Endothelial cell of umbilical vein (primary cell): ENCODE measurements at regions not wholly inside any gene's neighbourhood (a gene's known extent, or its start where the extent isn't known, plus 50 kb on each side); places are given as distances from the start of the nearest gene placed in this dataset.

ENCODE experiments used
- BruUV-seq: library from RNA; stranded (reverse); fragments of 400-500 nt; replicated peaks from 2 replicates; lab custom pipeline; 2021; lab: Mats Ljungman, UMichigan
- CTCF ChIA-PET: fragments of 300-600, 350-600 bp; sonication (Branson Sonifier 250); formaldehyde crosslinking; loops from one replicate; lab custom pipeline; 2021; ENCODE audit warnings: antibody characterized with exemption, inconsistent platforms; lab: Charles Lee
- POLR2A ChIA-PET: fragments of 300-600, 350-600 bp; sonication (Branson Sonifier 250); formaldehyde crosslinking; loops from one replicate; lab custom pipeline; 2021; ENCODE audit warnings: antibody characterized with exemption, inconsistent platforms; lab: Charles Lee
- DNase-seq: peaks from one replicate; pipeline ENCODE4 v3.0.0-alpha.2; 2011; ENCODE audit warnings: low read depth, low spot score
- FAIRE-seq: peaks from 2 replicates; lab custom pipeline; 2011; peaks lifted over from hg19 to GRCh38; lab: Jason Lieb, UNC
- H2AFZ ChIP-seq: 2 replicates; pipeline ENCODE4 v1.6.0; 2012; ENCODE audit warnings: low read depth, low read length, control low read depth, inconsistent platforms
- H3K27ac ChIP-seq: 2 replicates; pipeline ENCODE4 v1.5.1; 2011; ENCODE audit warnings: low read depth, mild to moderate bottlenecking, control low read depth, low read length, moderate library complexity; ENCODE audit not compliant: insufficient read depth
- H3K27me3 ChIP-seq, 2 experiments: 2 replicates each; pipeline versions ENCODE4 v1.6.0 to v1.6.1; 2011; ENCODE audit warnings: low read length in 2 of 2, mixed read lengths in 1 of 2; ENCODE audit not compliant: control insufficient read depth in 2 of 2, insufficient read depth in 2 of 2
- H3K36me3 ChIP-seq, 2 experiments: 2 replicates in 1 of 2; 3 replicates in 1 of 2; pipeline ENCODE4 v1.5.1; 2011; ENCODE audit warnings: low read length in 2 of 2, mild to moderate bottlenecking in 1 of 2, moderate library complexity in 1 of 2; ENCODE audit not compliant: control insufficient read depth in 2 of 2, insufficient read depth in 2 of 2; ENCODE audit errors: extremely low read depth in 1 of 2
- H3K4me1 ChIP-seq: 3 replicates; pipeline ENCODE4 v1.5.1; 2011; ENCODE audit warnings: mild to moderate bottlenecking, low read length; ENCODE audit not compliant: control insufficient read depth, insufficient read depth; ENCODE audit errors: extremely low read depth
- H3K4me2 ChIP-seq: 2 replicates; pipeline ENCODE4 v1.6.1; 2011; ENCODE audit warnings: low read length, control low read depth, mixed read lengths; ENCODE audit not compliant: insufficient read depth
- H3K4me3 ChIP-seq, 3 experiments: fragments of 200-600 bp in 1 of 3; sonication (generic), shearing (Covaris generic) in 1 of 3; replicated peaks in 1 of 3; 2 replicates each; pipeline ENCODE4 v1.5.1; 2011 to 2016; ENCODE audit warnings: control low read depth in 3 of 3, low read length in 3 of 3, mild to moderate bottlenecking in 2 of 3, inconsistent platforms in 1 of 3, low read depth in 1 of 3, moderate library complexity in 1 of 3; ENCODE audit not compliant: insufficient read depth in 1 of 3
- H3K79me2 ChIP-seq: 2 replicates; pipeline ENCODE4 v1.6.0; 2012; ENCODE audit warnings: low read length, inconsistent platforms; ENCODE audit not compliant: control insufficient read depth, insufficient read depth
- H3K9ac ChIP-seq: replicated peaks from 2 replicates; pipeline ENCODE3; 2011; ENCODE audit warnings: low read length, control low read depth; ENCODE audit not compliant: insufficient read depth; ENCODE audit errors: extremely low read depth
- H3K9me1 ChIP-seq: replicated peaks from 3 replicates; pipeline ENCODE4 v1.6.0; 2011; ENCODE audit warnings: mild to moderate bottlenecking, low read length; ENCODE audit not compliant: control insufficient read depth, insufficient read depth; ENCODE audit errors: extremely low read depth
- H3K9me3 ChIP-seq: replicated peaks from 2 replicates; pipeline ENCODE4 v1.5.1; 2012; ENCODE audit warnings: low read length, inconsistent platforms; ENCODE audit not compliant: control insufficient read depth, insufficient read depth
- H4K20me1 ChIP-seq: replicated peaks from 2 replicates; pipeline ENCODE3; 2011; ENCODE audit warnings: mild to moderate bottlenecking, low read length; ENCODE audit not compliant: control insufficient read depth, insufficient read depth; ENCODE audit errors: extremely low read depth
- EZH2 ChIP-seq: IDR thresholded peaks from 2 replicates; pipeline ENCODE4 v1.6.1; 2012; ENCODE audit warnings: borderline replicate concordance, low read depth, mild to moderate bottlenecking, moderate library complexity, low read length, inconsistent platforms; ENCODE audit not compliant: severe bottlenecking
- FOS ChIP-seq: IDR thresholded peaks from 2 replicates; pipeline ENCODE4 v1.6.1; 2011; ENCODE audit warnings: mild to moderate bottlenecking, low read length, moderate library complexity, borderline replicate concordance; ENCODE audit not compliant: insufficient read depth
- GATA2 ChIP-seq: IDR thresholded peaks from 2 replicates; pipeline ENCODE4 v1.7.0; 2011; ENCODE audit warnings: low read depth, mild to moderate bottlenecking, moderate library complexity, mixed read lengths, low read length; ENCODE audit not compliant: insufficient read length, insufficient read depth
- JUN ChIP-seq: IDR thresholded peaks from 2 replicates; pipeline ENCODE4 v1.6.1; 2011; ENCODE audit warnings: borderline replicate concordance, low read depth; ENCODE audit not compliant: insufficient read length, insufficient read depth
- MYC ChIP-seq: IDR thresholded peaks from one replicate; pipeline ENCODE4 v1.6.1; 2011; ENCODE audit warnings: mild to moderate bottlenecking, low read depth, low read length
- POLR2A ChIP-seq: IDR thresholded peaks from 2 replicates; pipeline ENCODE4 v1.6.1; 2012; ENCODE audit warnings: low read depth, mild to moderate bottlenecking, control low read depth, low read length
- POLR2AphosphoS5 ChIP-seq: IDR thresholded peaks from 2 replicates; pipeline ENCODE4 v1.6.1; 2012; ENCODE audit warnings: low read depth, mild to moderate bottlenecking, control low read depth, low read length, moderate library complexity; ENCODE audit not compliant: insufficient read depth
- dilution Hi-C: fragments of 300-500 bp; cut with MboI; formaldehyde crosslinking; loops from one replicate; pipeline ENCODE4 v1.15.0; 2019; ENCODE audit warnings: low sequenced_read_pairs; ENCODE audit not compliant: extremely low pct_ligation_motif_present
- intact Hi-C: fragments of 100-400 bp; cut with micrococcal nuclease; formaldehyde crosslinking; loops from one replicate; pipeline ENCODE4 v1.10.0; 2022
- TF ChIP-seq, protein P1 (sequence below): IDR thresholded peaks from 2 replicates; pipeline ENCODE4 v1.6.1; 2011; ENCODE audit not compliant: insufficient read depth, insufficient read length
- TF ChIP-seq, protein P2 (sequence below), 2 donors: IDR thresholded peaks; 1 replicate in 1 of 2; 2 replicates in 1 of 2; pipeline ENCODE4 v1.5.1; 2011; ENCODE audit warnings: low read length in 2 of 2, mild to moderate bottlenecking in 2 of 2, moderate library complexity in 2 of 2, control low read depth in 1 of 2, inconsistent platforms in 1 of 2, low read depth in 1 of 2; ENCODE audit not compliant: insufficient read depth in 1 of 2; ENCODE audit errors: extremely low read depth in 1 of 2

DNA sequence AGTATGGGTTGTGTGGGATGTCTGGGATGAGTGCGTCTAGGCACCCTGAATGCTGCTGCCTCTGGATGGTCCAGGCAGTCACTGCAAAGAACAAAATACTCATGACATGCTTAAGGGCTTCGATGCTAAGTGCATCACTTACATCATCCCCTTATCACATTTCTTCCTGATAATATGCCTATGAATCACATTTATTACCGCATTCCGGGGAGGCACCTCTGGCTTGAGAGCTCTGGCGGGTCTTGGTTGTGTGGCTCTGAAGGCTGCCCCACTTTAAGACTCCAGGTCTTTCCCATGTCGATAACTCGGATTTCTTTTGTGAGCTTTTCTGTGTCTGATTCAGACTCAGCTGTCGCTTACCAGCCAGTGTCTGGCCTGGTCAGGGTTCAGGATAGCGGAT, 1126.4 kb downstream of the TBC1D22A start:
- no TSS peak for BruUV-seq
- CTCF ChIA-PET, result no interaction called here

More for the DNA sequence above, 1126.4 kb downstream of the TBC1D22A start:
- Histone ChIP-seq H3K4me2 (no peak overlapping the region), H3K9ac (no peak overlapping the region), H3K36me3 (no peaks in the 10 kb centered on the region), H4K20me1 (no peaks in the 10 kb centered on the region), H3K9me3 (no peaks in the 10 kb centered on the region), H3K79me2 (no peaks in the 10 kb centered on the region), H3K4me1 (no peaks in the 10 kb centered on the region), H3K9me1 (no peaks in the 10 kb centered on the region), H2AFZ (no peak overlapping the region), H3K27me3 (no peaks in the 10 kb centered on the region), H3K4me3 (no peak overlapping the region), H3K27ac (no peak overlapping the region)
- POLR2A ChIA-PET, result no interaction called here
- FAIRE-seq (no peak), DNase-seq (no peak)
- dilution Hi-C loops (no loop called here), intact Hi-C loops (no loop called here)
- TF ChIP-seq, protein P1, sequence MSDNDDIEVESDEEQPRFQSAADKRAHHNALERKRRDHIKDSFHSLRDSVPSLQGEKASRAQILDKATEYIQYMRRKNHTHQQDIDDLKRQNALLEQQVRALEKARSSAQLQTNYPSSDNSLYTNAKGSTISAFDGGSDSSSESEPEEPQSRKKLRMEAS, result no peak
- TF ChIP-seq JUN (no peak), GATA2 (no peak), POLR2AphosphoS5 (no peak), EZH2 (no peak), MYC (no peak), FOS (no peak), POLR2A (no peak)
- TF ChIP-seq, protein P2, sequence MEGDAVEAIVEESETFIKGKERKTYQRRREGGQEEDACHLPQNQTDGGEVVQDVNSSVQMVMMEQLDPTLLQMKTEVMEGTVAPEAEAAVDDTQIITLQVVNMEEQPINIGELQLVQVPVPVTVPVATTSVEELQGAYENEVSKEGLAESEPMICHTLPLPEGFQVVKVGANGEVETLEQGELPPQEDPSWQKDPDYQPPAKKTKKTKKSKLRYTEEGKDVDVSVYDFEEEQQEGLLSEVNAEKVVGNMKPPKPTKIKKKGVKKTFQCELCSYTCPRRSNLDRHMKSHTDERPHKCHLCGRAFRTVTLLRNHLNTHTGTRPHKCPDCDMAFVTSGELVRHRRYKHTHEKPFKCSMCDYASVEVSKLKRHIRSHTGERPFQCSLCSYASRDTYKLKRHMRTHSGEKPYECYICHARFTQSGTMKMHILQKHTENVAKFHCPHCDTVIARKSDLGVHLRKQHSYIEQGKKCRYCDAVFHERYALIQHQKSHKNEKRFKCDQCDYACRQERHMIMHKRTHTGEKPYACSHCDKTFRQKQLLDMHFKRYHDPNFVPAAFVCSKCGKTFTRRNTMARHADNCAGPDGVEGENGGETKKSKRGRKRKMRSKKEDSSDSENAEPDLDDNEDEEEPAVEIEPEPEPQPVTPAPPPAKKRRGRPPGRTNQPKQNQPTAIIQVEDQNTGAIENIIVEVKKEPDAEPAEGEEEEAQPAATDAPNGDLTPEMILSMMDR (IDR thresholded peaks at IDR 0.05; ENCODE audit: extremely low read depth in 1 of 2, insufficient read depth in 1 of 2, low read depth in 1 of 2, low read length in 2 of 2), result no peak
